Kidney epithelial cell (primary cell): ENCODE measurements at regions not wholly inside any gene's neighbourhood (a gene's known extent, or its start where the extent isn't known, plus 50 kb on each side); places are given as distances from the start of the nearest gene placed in this dataset.

ENCODE experiments used
- DNase-seq: peaks from one replicate; pipeline ENCODE4 v3.0.0-alpha.2; 2010; ENCODE audit warnings: low read depth
- H3K27me3 ChIP-seq: 2 replicates; pipeline ENCODE4 v1.6.0; 2011; ENCODE audit warnings: low read length; ENCODE audit not compliant: control insufficient read depth, insufficient read depth
- H3K36me3 ChIP-seq: 2 replicates; pipeline ENCODE4 v1.5.1; 2011; ENCODE audit warnings: low read length; ENCODE audit not compliant: control insufficient read depth, insufficient read depth
- H3K4me3 ChIP-seq: 2 replicates; pipeline ENCODE4 v1.5.1; 2011; ENCODE audit warnings: low read depth, mild to moderate bottlenecking, control low read depth, low read length
- CTCF ChIP-seq: IDR thresholded peaks from 2 replicates; pipeline ENCODE4 v1.5.1; 2011; ENCODE audit warnings: mild to moderate bottlenecking, moderate library complexity, low read length, control low read depth, inconsistent platforms; ENCODE audit not compliant: insufficient read depth, poor library complexity, severe bottlenecking

GRCh38 chr2:239619369-239619768, 218.5 kb upstream of the HDAC4 start:
- no peaks in the 10 kb centered on the region for H3K27me3 ChIP-seq
- DNase-seq = no peak
- no peak for TF ChIP-seq CTCF

GRCh38 chr2:239616729-239617128, 215.9 kb upstream of the HDAC4 start:
- no peaks in the 10 kb centered on the region for H3K27me3 ChIP-seq
- H3K36me3 ChIP-seq = no peaks in the 10 kb centered on the region
- no peak for DNase-seq
- TF ChIP-seq CTCF = no peak
- no peak overlapping the region for H3K4me3 ChIP-seq

More at GRCh38 chr2:239619369-239619768, 218.5 kb upstream of the HDAC4 start:
- Histone ChIP-seq H3K4me3 (no peak overlapping the region), H3K36me3 (no peaks in the 10 kb centered on the region)

- TF ChIP-seq CTCF = no peak
- Histone ChIP-seq H3K27me3 (peaks cover 3% of the 10 kb centered on the region), H3K36me3 (no peaks in the 10 kb centered on the region), H3K4me3 (no peak overlapping the region)
- DNase-seq = no peak
These were observed 211.3 kb upstream of the HDAC4 start for GRCh38 chr2:239612133-239612532.

- TF ChIP-seq CTCF = no peak
- no peak for DNase-seq
- Histone ChIP-seq H3K27me3 (peaks cover 3% of the 10 kb centered on the region), H3K36me3 (no peaks in the 10 kb centered on the region), H3K4me3 (no peak overlapping the region)
These were observed 210.5 kb upstream of the HDAC4 start for GRCh38 chr2:239611222-239611795.

GRCh38 chr2:239610457-239611221, 209.8 kb upstream of the HDAC4 start:
- Histone ChIP-seq H3K4me3 (no peak overlapping the region), H3K27me3 (peaks cover 3% of the 10 kb centered on the region), H3K36me3 (no peaks in the 10 kb centered on the region)
- TF ChIP-seq CTCF = no peak
- no peak for DNase-seq
